ENCODE measurements at regions not wholly inside any gene's neighbourhood (a gene's known extent, or its start where the extent isn't known, plus 50 kb on each side); places are given as distances from the start of the nearest gene placed in this dataset.
A peak's percentile ranks its signal among the peaks of the same experiment; 100 is the strongest.

GRCh38 chr3:40989141-40990061 is 209.9 kb upstream of the CTNNB1 start:
- peak; percentile 38 for DNase-seq
- no peak overlapping the region for H3K27ac ChIP-seq

GRCh38 chr3:40990062-40990456 is 209.2 kb upstream of the CTNNB1 start:
- no peaks in the 10 kb centered on the region for H3K27me3 ChIP-seq (replicated peaks)
- H3K36me3 ChIP-seq (replicated peaks) = no peaks in the 10 kb centered on the region
- in situ Hi-C loops (cut with HindIII; ENCODE audit: low pct_ligation_motif_present, low sequenced_read_pairs) = no loop called here
- no peak overlapping the region for H3K27ac ChIP-seq
- no peak for DNase-seq
- H3K4me3 ChIP-seq (ENCODE audit: low read depth, low read length) = no peak overlapping the region
- TF ChIP-seq, protein P1, sequence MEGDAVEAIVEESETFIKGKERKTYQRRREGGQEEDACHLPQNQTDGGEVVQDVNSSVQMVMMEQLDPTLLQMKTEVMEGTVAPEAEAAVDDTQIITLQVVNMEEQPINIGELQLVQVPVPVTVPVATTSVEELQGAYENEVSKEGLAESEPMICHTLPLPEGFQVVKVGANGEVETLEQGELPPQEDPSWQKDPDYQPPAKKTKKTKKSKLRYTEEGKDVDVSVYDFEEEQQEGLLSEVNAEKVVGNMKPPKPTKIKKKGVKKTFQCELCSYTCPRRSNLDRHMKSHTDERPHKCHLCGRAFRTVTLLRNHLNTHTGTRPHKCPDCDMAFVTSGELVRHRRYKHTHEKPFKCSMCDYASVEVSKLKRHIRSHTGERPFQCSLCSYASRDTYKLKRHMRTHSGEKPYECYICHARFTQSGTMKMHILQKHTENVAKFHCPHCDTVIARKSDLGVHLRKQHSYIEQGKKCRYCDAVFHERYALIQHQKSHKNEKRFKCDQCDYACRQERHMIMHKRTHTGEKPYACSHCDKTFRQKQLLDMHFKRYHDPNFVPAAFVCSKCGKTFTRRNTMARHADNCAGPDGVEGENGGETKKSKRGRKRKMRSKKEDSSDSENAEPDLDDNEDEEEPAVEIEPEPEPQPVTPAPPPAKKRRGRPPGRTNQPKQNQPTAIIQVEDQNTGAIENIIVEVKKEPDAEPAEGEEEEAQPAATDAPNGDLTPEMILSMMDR (IDR thresholded peaks at IDR 0.05; ENCODE audit: low read depth, low read length, missing control alignments) = no peak

More at GRCh38 chr3:40989141-40990061, 209.9 kb upstream of the CTNNB1 start:
- Histone ChIP-seq H3K36me3 (replicated peaks) (no peaks in the 10 kb centered on the region), H3K4me3 (ENCODE audit: low read depth, low read length) (no peak overlapping the region), H3K27me3 (replicated peaks) (no peaks in the 10 kb centered on the region)
- in situ Hi-C loops (cut with HindIII; ENCODE audit: low pct_ligation_motif_present, low sequenced_read_pairs) = no loop called here
- TF ChIP-seq, protein P1 (IDR thresholded peaks at IDR 0.05; ENCODE audit: low read depth, low read length, missing control alignments) = no peak

GRCh38 chr3:40992023-40992422 is 207.3 kb upstream of the CTNNB1 start:
- DNase-seq = no peak
- no peaks in the 10 kb centered on the region for H3K36me3 ChIP-seq (replicated peaks)
- no peak overlapping the region for H3K4me3 ChIP-seq (ENCODE audit: low read depth, low read length)
- no peak overlapping the region for H3K27ac ChIP-seq
- in situ Hi-C loops (cut with HindIII; ENCODE audit: low pct_ligation_motif_present, low sequenced_read_pairs) = no loop called here
- TF ChIP-seq, protein P1 (IDR thresholded peaks at IDR 0.05; ENCODE audit: low read depth, low read length, missing control alignments) = no peak
- H3K27me3 ChIP-seq (replicated peaks) = no peaks in the 10 kb centered on the region

GRCh38 chr3:40994611-40995010 is 204.7 kb upstream of the CTNNB1 start:
- in situ Hi-C loops (cut with HindIII; ENCODE audit: low pct_ligation_motif_present, low sequenced_read_pairs) = no loop called here
- TF ChIP-seq, protein P1 (IDR thresholded peaks at IDR 0.05; ENCODE audit: low read depth, low read length, missing control alignments) = no peak
- H3K36me3 ChIP-seq (replicated peaks) = no peaks in the 10 kb centered on the region
- H3K27me3 ChIP-seq (replicated peaks) = no peaks in the 10 kb centered on the region
- DNase-seq = no peak
- no peak overlapping the region for H3K4me3 ChIP-seq (ENCODE audit: low read depth, low read length)
- H3K27ac ChIP-seq = no peak overlapping the region

DNA sequence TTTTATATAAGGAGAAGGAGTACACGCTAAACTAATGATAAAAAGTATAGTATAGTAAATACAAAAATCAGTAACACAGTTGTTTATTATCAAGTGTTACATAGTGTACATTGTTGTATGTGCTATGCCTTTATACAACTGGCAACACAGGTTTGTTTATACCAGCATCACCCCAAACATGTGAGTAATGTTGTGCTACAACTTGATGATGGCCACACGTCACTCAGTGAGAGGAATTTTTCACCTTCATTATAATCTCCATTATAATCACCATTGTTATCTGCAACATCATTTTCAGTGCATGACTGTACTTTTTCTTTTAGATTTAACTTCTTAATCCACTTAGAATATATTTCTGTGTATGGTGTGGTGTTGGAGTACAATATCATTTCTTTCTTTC is 204.0 kb upstream of the CTNNB1 start:
- Histone ChIP-seq H3K4me3 (ENCODE audit: low read depth, low read length) (no peak overlapping the region), H3K36me3 (replicated peaks) (no peaks in the 10 kb centered on the region), H3K27me3 (replicated peaks) (no peaks in the 10 kb centered on the region), H3K27ac (no peak overlapping the region)
- in situ Hi-C loops (cut with HindIII; ENCODE audit: low pct_ligation_motif_present, low sequenced_read_pairs) = no loop called here
- DNase-seq = no peak
- TF ChIP-seq, protein P1 (IDR thresholded peaks at IDR 0.05; ENCODE audit: low read depth, low read length, missing control alignments) = no peak
